Choroid plexus epithelial cell (primary cell): ENCODE measurements at regions not wholly inside any gene's neighbourhood (a gene's known extent, or its start where the extent isn't known, plus 50 kb on each side); places are given as distances from the start of the nearest gene placed in this dataset.
A peak's percentile ranks its signal among the peaks of the same experiment; 100 is the strongest.

Experiments
- DNase-seq: peaks from one replicate; pipeline ENCODE4 v3.0.0-alpha.2; 2010; ENCODE audit warnings: low read depth
- H3K4me3 ChIP-seq: 2 replicates; pipeline ENCODE4 v1.5.1; 2011; ENCODE audit warnings: low read depth, mild to moderate bottlenecking, control low read depth, low read length, moderate library complexity
- TF ChIP-seq, protein P1 (sequence below): conservative IDR thresholded peaks from 2 replicates; pipeline ENCODE4 v1.5.1; 2011; ENCODE audit warnings: low read depth, mild to moderate bottlenecking, control low read depth, inconsistent platforms, low read length, moderate library complexity

DNA sequence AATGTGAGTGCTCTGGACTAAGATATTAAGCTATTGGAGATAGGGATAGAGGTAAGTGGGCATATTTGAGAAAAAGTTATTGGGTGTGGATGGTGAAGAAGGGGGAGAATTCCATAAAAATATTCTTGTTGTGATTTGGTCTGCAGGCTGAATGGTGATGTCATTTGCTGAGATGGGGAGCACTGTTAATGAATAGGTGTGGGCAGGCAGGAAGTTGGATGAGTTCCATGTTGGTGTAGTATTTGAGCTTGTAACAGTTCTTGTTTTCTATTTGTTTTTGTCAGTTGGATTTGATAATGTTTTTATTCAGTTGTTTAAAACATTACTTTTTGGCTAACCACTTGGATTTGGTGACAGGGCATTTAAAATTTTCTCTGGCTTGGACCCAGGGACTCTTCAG lies 168.8 kb downstream of the C11orf87 start:
- H3K4me3 ChIP-seq = no peak overlapping the region
- DNase-seq = no peak
- TF ChIP-seq, protein P1, sequence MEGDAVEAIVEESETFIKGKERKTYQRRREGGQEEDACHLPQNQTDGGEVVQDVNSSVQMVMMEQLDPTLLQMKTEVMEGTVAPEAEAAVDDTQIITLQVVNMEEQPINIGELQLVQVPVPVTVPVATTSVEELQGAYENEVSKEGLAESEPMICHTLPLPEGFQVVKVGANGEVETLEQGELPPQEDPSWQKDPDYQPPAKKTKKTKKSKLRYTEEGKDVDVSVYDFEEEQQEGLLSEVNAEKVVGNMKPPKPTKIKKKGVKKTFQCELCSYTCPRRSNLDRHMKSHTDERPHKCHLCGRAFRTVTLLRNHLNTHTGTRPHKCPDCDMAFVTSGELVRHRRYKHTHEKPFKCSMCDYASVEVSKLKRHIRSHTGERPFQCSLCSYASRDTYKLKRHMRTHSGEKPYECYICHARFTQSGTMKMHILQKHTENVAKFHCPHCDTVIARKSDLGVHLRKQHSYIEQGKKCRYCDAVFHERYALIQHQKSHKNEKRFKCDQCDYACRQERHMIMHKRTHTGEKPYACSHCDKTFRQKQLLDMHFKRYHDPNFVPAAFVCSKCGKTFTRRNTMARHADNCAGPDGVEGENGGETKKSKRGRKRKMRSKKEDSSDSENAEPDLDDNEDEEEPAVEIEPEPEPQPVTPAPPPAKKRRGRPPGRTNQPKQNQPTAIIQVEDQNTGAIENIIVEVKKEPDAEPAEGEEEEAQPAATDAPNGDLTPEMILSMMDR = no peak

DNA sequence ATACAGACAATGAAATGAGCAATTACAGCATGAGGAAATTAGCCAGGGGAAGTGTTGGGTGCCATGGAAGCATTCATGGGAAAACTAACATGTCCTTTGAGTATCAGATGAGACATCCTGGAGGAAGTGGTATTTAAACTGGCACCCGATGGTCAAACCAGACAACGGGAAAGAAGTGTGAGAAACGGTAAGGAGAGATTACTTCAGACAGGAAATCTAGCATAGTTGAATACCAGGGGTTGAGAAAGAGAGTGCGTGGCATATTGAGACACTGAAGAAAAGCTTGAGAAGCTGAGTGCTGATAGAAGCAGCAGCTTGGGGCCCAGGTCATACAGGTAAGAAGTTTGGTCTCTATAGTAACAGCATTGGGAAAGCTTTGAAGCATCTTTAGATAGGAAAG lies 175.3 kb downstream of the C11orf87 start:
- TF ChIP-seq, protein P1 = no peak
- DNase-seq = no peak

DNA sequence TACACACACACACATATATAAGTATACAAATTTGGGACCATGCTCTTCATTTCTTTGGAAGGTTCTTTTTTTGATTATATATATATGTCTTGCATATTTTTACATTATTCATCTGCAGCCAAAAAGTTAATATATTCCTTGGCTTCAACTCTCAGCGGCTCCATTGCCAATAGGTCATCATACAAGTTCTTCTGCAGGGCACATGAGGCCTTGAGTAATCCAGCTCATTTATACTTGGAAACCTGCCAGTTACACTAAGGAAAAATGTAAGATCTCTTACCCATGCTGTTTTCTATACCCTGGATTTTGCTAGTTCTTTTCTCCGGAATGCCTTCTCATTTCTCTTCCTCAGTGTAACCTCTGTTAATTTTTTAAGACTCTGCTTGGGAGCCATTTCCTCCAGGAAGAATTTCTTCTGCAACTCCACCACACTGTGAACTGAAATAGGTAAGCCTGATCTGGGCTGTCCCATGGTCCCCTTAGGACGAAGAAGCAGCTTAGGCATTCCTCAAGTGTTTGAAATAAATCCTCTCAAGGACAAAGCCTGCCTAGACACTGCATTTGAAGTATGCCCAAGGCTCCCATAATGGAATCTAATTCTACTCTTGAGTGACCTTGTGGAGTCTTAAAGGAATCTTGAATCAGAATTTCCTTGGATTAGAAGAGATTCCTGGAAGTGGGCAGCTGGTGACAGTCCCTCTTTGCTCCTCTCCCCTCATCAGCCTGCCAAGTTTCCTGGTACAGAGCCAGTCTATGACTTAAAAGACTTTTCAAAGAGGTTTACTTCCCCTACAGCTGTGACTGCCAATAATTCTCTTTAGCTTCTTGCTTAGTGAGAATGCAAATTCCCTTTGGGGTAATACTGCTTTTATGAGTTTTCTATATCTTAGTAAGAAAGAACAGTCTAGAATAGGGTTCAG lies 182.8 kb downstream of the C11orf87 start:
- H3K4me3 ChIP-seq = no peak overlapping the region
- peak; percentile 20 for DNase-seq
- TF ChIP-seq, protein P1 = no peak

More for the DNA sequence above, 175.3 kb downstream of the C11orf87 start:
- no peak overlapping the region for H3K4me3 ChIP-seq

DNA sequence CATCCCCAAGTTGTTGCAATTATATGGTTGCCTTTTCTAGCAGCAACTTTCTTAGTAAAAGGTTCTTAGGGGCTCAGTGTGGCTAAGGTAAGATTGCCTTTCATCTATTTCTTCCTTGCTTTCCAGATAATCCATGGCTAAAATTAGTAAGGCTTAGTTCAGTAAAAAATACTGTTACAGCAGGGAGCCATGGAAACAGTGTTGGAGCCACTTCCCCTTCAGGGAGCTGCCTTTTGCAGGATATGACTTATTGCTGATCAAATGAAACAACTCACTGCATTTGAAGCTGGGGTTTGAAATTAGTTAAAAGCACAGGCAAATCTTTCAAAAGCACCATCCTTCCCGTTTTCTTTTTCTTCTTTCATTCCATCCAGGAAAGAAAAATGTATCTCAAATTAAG lies 184.3 kb downstream of the C11orf87 start:
- DNase-seq = no peak
- H3K4me3 ChIP-seq = no peak overlapping the region
- TF ChIP-seq, protein P1 = no peak

DNA sequence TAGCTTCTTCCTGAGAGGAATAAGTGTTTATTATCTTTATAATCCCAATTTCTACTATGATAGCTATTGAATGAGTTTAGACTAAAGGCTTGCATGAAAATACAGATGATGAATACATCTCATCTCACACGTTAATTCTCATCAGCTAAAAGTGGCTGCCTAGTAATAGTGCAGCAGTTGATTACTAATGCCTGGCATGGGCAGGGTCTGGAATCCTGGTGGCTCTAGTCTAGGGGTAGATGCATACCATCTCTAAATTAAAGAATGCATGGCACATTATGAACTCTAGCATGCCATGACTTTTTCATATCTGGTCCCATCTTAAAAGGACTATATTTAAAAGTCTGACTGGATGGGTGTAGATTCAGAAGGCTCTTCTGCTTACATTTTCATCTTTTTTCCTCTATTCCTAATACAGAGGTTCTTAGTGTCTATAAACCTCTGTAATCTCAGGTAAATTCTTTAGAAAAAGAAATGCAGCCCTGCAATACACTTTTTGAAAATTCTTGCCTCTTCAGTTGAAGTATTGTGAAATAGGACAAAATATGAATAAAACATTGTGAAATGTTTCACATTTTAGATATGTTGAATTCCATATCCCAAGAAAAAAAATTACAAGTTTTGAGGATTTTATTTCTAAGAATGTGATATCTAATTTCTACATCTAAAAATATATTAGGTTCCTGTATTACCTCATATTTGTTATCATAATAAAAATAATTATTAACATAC lies 187.6 kb downstream of the C11orf87 start:
- TF ChIP-seq, protein P1 = no peak

DNA sequence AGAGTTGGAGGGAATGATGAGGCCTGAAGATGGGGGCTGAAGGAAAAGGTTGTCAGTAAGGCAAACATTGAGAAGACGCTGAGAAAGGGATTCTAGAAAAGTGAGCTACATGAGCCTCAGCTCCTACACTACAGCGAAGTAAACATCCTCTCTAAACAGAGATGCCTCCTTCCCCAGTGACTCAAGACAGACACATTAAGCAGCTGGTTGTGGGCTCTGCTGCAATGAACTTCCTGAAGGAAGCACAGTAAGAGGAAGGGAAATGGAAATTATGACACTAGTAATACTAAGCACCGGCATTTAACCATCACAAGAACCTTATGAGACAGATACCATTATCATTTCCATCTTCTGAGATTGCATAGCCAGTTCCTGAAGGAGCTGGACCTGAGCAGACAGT lies 190.5 kb downstream of the C11orf87 start:
- TF ChIP-seq, protein P1 = no peak
- DNase-seq = no peak
- H3K4me3 ChIP-seq = no peak overlapping the region

More for the DNA sequence above, 187.6 kb downstream of the C11orf87 start:
- no peak for DNase-seq
- H3K4me3 ChIP-seq = no peak overlapping the region
